HepG2 (cell line): ENCODE measurements at regions not wholly inside any gene's neighbourhood (a gene's known extent, or its start where the extent isn't known, plus 50 kb on each side); places are given as distances from the start of the nearest gene placed in this dataset.

Experiments
- ATAC-seq: fragments of 200-7000 bp; cut with Tn5 transposase; 3 replicates; pipeline ENCODE4 v1.9.1; 2020; ENCODE audit warnings: mild to moderate bottlenecking, moderate library complexity
- BruUV-seq: library from RNA; stranded (reverse); fragments of 400-500 nt; replicated peaks from 2 replicates; lab custom pipeline; 2021; lab: Mats Ljungman, UMichigan
- CTCF ChIA-PET: fragments of 300-600 bp; formaldehyde crosslinking; extraction: SDS; loops from one replicate; lab custom pipeline; 2021; ENCODE audit warnings: low total read pairs, inconsistent platforms, low intra/inter-chr PET ratio; lab: Yijun Ruan, JAX
- POLR2A ChIA-PET: fragments of 350-600 bp; sonication (Branson Sonifier 250); formaldehyde crosslinking; loops from one replicate; lab custom pipeline; 2020; ENCODE audit warnings: antibody characterized with exemption, inconsistent platforms; lab: Yijun Ruan, JAX
- DNase-seq: peaks from one replicate; pipeline ENCODE4 v3.0.0-alpha.2; 2015; ENCODE audit warnings: low spot score
- FAIRE-seq: peaks from 3 replicates; lab custom pipeline; 2011; peaks lifted over from hg19 to GRCh38; lab: Jason Lieb, UNC
- H2AFZ ChIP-seq: one replicate; pipeline ENCODE4 v1.6.1; 2011; ENCODE audit warnings: low read length, inconsistent platforms
- H3K27ac ChIP-seq: fragments of 300-600 bp; 3 replicates; pipeline ENCODE4 v1.8.0; 2011; ENCODE audit warnings: mixed run types, mild to moderate bottlenecking, mixed read lengths, low read length, inconsistent platforms; ENCODE audit not compliant: insufficient read depth; ENCODE audit errors: extremely low read length
- H3K27me3 ChIP-seq, 2 experiments: fragments of 200-600 bp in 1 of 2; 2 replicates in 1 of 2; 3 replicates in 1 of 2; pipeline versions ENCODE4 v1.6.0 to v1.8.0; 2011; ENCODE audit warnings: low read length in 2 of 2, mild to moderate bottlenecking in 2 of 2, moderate library complexity in 2 of 2, inconsistent platforms in 1 of 2; ENCODE audit not compliant: insufficient read depth in 2 of 2, control insufficient read depth in 1 of 2
- H3K36me3 ChIP-seq, 2 experiments: fragments of 200-600 bp in 1 of 2; replicated peaks in 1 of 2; 2 replicates in 1 of 2; 3 replicates in 1 of 2; pipeline versions ENCODE4 v1.5.1 to v1.8.0; 2011; ENCODE audit warnings: low read length in 2 of 2, inconsistent platforms in 1 of 2; ENCODE audit not compliant: insufficient read depth in 2 of 2, control insufficient read depth in 1 of 2
- H3K4me1 ChIP-seq: 2 replicates; pipeline ENCODE4 v1.5.1; 2012; ENCODE audit warnings: low read length, inconsistent platforms; ENCODE audit not compliant: insufficient read depth
- H3K4me2 ChIP-seq: 2 replicates; pipeline ENCODE4 v1.6.0; 2011; ENCODE audit warnings: low read depth, low read length, inconsistent platforms
- H3K4me3 ChIP-seq, 3 experiments: fragments of 200-600 bp in 1 of 3; sonication (generic), shearing (Covaris generic) in 1 of 3; replicated peaks in 1 of 3; 2 replicates each; pipeline ENCODE4 v1.5.1; 2011 to 2016; ENCODE audit warnings: low read length in 3 of 3, inconsistent platforms in 2 of 3, low read depth in 2 of 3, mild to moderate bottlenecking in 2 of 3, control low read depth in 1 of 3, mixed read lengths in 1 of 3; ENCODE audit not compliant: insufficient read depth in 1 of 3
- H3K79me2 ChIP-seq: one replicate; pipeline ENCODE4 v1.6.1; 2011; ENCODE audit warnings: low read length, inconsistent platforms; ENCODE audit not compliant: insufficient read depth
- H3K9ac ChIP-seq: 2 replicates; pipeline ENCODE4 v1.6.0; 2011; ENCODE audit warnings: mild to moderate bottlenecking, low read depth, low read length, inconsistent platforms; ENCODE audit not compliant: insufficient read depth
- H3K9me3 ChIP-seq: 2 replicates; pipeline ENCODE4 v1.5.1; 2012; ENCODE audit warnings: mild to moderate bottlenecking, low read length
- H4K20me1 ChIP-seq: 2 replicates; pipeline ENCODE4 v1.6.0; 2011; ENCODE audit warnings: inconsistent platforms, mild to moderate bottlenecking, low read length, moderate library complexity; ENCODE audit not compliant: insufficient read depth
- PHB2 ChIP-seq: fragments of 450-650 bp; IDR thresholded peaks from 2 replicates; pipeline ENCODE4 v1.6.1; 2018; ENCODE audit not compliant: partially characterized antibody
- PHF8 ChIP-seq: sonication (generic); formaldehyde crosslinking; IDR thresholded peaks from 2 replicates; pipeline ENCODE4 v1.5.0; 2020; ENCODE audit warnings: missing genetic modification reagents
- SRSF1 ChIP-seq: fragments of 200-400 bp; formaldehyde crosslinking; optimal IDR thresholded peaks from 2 replicates; pipeline ENCODE3; 2017; ENCODE audit warnings: mild to moderate bottlenecking, low read depth, low read length, moderate library complexity
- ZFP1 ChIP-seq: IDR thresholded peaks from 2 replicates; pipeline ENCODE4 v1.6.1; 2016
- ZNF263 ChIP-seq: sonication (generic); formaldehyde crosslinking; IDR thresholded peaks from 2 replicates; pipeline ENCODE4 v1.4.0; 2020; ENCODE audit warnings: missing genetic modification reagents
- WGBS: methylation state at CpG from one replicate; pipeline ENCODE4 v1.1.6; 2017; ENCODE audit warnings: low lambda C conversion rate; 5-methylcytosine and 5-hydroxymethylcytosine counted together
- in situ Hi-C: cut with HindIII; loops from 2 replicates; pipeline ENCODE4 v1.10.0; 2017; ENCODE audit warnings: low pct_unique_long_range_greater_than_20kb; ENCODE audit not compliant: extremely low pct_ligation_motif_present
- intact Hi-C: fragments of 100-400 bp; cut with micrococcal nuclease; formaldehyde crosslinking; loops from one replicate; pipeline ENCODE4 v1.10.0; 2022; ENCODE audit not compliant: unreplicated experiment
- TF ChIP-seq, protein P1 (sequence below): sonication (generic); formaldehyde crosslinking; IDR thresholded peaks from 2 replicates; pipeline ENCODE4 v1.5.0; 2020; ENCODE audit warnings: mild to moderate bottlenecking, missing genetic modification reagents, borderline replicate concordance
- TF ChIP-seq, protein P2 (sequence below): sonication (generic); formaldehyde crosslinking; IDR thresholded peaks from 2 replicates; pipeline ENCODE4 v1.8.0; 2022; ENCODE audit warnings: mild to moderate bottlenecking, missing genetic modification reagents, moderate library complexity

DNA sequence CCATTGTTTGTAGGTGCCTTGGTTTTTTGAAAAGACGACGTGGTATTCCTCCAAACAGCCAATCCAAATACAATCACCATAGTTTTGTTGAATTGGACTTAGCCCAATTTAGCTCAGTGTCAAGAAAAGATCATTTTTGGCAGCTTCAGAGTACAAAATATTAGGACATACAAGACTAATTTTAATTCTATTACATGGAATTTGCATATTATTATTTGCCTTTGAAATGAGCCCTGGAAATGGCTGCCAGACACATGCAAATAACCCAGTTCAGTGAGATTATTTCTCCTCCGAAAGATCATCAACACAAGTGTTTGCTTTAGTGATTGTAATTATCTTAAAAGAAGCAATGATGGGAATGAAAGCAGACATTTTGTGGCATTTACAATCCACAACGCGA, 89.3 kb downstream of the PLK2 start:
- DNase-seq, result no peak
- BruUV-seq, result no TSS peak
- H3K27me3 ChIP-seq, result no peaks in the 10 kb centered on the region
- H3K9me3 ChIP-seq, result no peaks in the 10 kb centered on the region
- no peak overlapping the region for H3K4me2 ChIP-seq
- 22% methylated on average over 5 of the region's 5 CpGs for WGBS
- CTCF ChIA-PET, result no interaction called here
- H3K27ac ChIP-seq, result no peak overlapping the region
- in situ Hi-C loops, result no loop called here
- H3K4me3 ChIP-seq, result no peak overlapping the region
- no peak overlapping the region for H2AFZ ChIP-seq
- H3K36me3 ChIP-seq, result no peaks in the 10 kb centered on the region
- H4K20me1 ChIP-seq, result no peaks in the 10 kb centered on the region
- H3K9ac ChIP-seq, result no peak overlapping the region
- TF ChIP-seq SRSF1 (no peak), PHF8 (CRISPR knock-in tag) (no peak), ZFP1 (CRISPR knock-in tag) (no peak), ZNF263 (no peak), PHB2 (no peak)
- TF ChIP-seq, protein P1, sequence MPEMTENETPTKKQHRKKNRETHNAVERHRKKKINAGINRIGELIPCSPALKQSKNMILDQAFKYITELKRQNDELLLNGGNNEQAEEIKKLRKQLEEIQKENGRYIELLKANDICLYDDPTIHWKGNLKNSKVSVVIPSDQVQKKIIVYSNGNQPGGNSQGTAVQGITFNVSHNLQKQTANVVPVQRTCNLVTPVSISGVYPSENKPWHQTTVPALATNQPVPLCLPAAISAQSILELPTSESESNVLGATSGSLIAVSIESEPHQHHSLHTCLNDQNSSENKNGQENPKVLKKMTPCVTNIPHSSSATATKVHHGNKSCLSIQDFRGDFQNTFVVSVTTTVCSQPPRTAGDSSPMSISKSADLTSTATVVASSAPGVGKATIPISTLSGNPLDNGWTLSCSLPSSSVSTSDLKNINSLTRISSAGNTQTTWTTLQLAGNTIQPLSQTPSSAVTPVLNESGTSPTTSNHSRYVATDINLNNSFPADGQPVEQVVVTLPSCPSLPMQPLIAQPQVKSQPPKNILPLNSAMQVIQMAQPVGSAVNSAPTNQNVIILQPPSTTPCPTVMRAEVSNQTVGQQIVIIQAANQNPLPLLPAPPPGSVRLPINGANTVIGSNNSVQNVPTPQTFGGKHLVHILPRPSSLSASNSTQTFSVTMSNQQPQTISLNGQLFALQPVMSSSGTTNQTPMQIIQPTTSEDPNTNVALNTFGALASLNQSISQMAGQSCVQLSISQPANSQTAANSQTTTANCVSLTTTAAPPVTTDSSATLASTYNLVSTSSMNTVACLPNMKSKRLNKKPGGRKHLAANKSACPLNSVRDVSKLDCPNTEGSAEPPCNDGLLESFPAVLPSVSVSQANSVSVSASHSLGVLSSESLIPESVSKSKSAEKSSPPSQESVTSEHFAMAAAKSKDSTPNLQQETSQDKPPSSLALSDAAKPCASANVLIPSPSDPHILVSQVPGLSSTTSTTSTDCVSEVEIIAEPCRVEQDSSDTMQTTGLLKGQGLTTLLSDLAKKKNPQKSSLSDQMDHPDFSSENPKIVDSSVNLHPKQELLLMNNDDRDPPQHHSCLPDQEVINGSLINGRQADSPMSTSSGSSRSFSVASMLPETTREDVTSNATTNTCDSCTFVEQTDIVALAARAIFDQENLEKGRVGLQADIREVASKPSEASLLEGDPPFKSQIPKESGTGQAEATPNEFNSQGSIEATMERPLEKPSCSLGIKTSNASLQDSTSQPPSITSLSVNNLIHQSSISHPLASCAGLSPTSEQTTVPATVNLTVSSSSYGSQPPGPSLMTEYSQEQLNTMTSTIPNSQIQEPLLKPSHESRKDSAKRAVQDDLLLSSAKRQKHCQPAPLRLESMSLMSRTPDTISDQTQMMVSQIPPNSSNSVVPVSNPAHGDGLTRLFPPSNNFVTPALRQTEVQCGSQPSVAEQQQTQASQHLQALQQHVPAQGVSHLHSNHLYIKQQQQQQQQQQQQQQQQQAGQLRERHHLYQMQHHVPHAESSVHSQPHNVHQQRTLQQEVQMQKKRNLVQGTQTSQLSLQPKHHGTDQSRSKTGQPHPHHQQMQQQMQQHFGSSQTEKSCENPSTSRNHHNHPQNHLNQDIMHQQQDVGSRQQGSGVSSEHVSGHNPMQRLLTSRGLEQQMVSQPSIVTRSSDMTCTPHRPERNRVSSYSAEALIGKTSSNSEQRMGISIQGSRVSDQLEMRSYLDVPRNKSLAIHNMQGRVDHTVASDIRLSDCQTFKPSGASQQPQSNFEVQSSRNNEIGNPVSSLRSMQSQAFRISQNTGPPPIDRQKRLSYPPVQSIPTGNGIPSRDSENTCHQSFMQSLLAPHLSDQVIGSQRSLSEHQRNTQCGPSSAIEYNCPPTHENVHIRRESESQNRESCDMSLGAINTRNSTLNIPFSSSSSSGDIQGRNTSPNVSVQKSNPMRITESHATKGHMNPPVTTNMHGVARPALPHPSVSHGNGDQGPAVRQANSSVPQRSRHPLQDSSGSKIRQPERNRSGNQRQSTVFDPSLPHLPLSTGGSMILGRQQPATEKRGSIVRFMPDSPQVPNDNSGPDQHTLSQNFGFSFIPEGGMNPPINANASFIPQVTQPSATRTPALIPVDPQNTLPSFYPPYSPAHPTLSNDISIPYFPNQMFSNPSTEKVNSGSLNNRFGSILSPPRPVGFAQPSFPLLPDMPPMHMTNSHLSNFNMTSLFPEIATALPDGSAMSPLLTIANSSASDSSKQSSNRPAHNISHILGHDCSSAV, result no peak
- TF ChIP-seq, protein P2, sequence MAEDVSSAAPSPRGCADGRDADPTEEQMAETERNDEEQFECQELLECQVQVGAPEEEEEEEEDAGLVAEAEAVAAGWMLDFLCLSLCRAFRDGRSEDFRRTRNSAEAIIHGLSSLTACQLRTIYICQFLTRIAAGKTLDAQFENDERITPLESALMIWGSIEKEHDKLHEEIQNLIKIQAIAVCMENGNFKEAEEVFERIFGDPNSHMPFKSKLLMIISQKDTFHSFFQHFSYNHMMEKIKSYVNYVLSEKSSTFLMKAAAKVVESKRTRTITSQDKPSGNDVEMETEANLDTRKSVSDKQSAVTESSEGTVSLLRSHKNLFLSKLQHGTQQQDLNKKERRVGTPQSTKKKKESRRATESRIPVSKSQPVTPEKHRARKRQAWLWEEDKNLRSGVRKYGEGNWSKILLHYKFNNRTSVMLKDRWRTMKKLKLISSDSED (CRISPR knock-in tag), result no peak
- TF ChIP-seq, all 625 proteins: peak for 0
- no peak for FAIRE-seq
- POLR2A ChIA-PET, result no interaction called here
- intact Hi-C loops, result no loop called here
- Histone ChIP-seq H3K79me2 (no peaks in the 10 kb centered on the region), H3K4me1 (no peaks in the 10 kb centered on the region)
- no peak for ATAC-seq
